ENCODE measurements at regions not wholly inside any gene's neighbourhood (a gene's known extent, or its start where the extent isn't known, plus 50 kb on each side); places are given as distances from the start of the nearest gene placed in this dataset.

- H2AFZ ChIP-seq (ENCODE audit: low read length), result no peak overlapping the region
- H2BK15ac ChIP-seq (ENCODE audit: low read depth, low read length), result no peak overlapping the region
- no peak overlapping the region for H3K56ac ChIP-seq (ENCODE audit: insufficient read length, low read depth, low read length)
- H2BK120ac ChIP-seq (ENCODE audit: low read depth, low read length, poor library complexity, severe bottlenecking), result no peak overlapping the region
- H3K18ac ChIP-seq (ENCODE audit: insufficient read length, low read depth, low read length), result no peak overlapping the region
- H3K36me3 Mint-ChIP-seq (ENCODE audit: insufficient read depth in 1 of 3, low read depth in 3 of 3), result no peaks in the 10 kb centered on the region; a peak in 1 of 7 replicates
- no peaks in the 10 kb centered on the region for H3K79me2 ChIP-seq (ENCODE audit: insufficient read depth, low read length)
- no peak overlapping the region for H2BK5ac ChIP-seq (ENCODE audit: insufficient read length, low read length)
- TF ChIP-seq CTCF (conservative IDR thresholded peaks at IDR 0.05), result no peak
- H3K4me2 ChIP-seq (ENCODE audit: insufficient read depth, insufficient read length, low read length), result no peak overlapping the region
- no peak overlapping the region for H3K9ac ChIP-seq (ENCODE audit: extremely low read depth, insufficient read length, low read length)
- no peak overlapping the region for H4K91ac ChIP-seq (ENCODE audit: insufficient read length, low read depth, low read length)
- H3K27ac ChIP-seq (ENCODE audit: insufficient read length, low read depth, low read length), result no peak overlapping the region
- no peak overlapping the region for H2BK20ac ChIP-seq (ENCODE audit: low read depth, low read length, poor library complexity, severe bottlenecking)
- H3K9me3 ChIP-seq (ENCODE audit: control insufficient read depth, low read depth, low read length), result no peaks in the 10 kb centered on the region
- H3K4me1 ChIP-seq (ENCODE audit: insufficient read depth, low read length), result no peaks in the 10 kb centered on the region
- H3K4me3 Mint-ChIP-seq, result peak overlapping the region in 1 of 2 experiments; percentile 8; a peak in 1 of 5 replicates
- no peak overlapping the region for H3K14ac ChIP-seq (ENCODE audit: insufficient read depth, low read length)
- peak overlapping the region in 1 of 3 experiments; percentile 11; a peak in 1 of 7 replicates for H3K27ac Mint-ChIP-seq
- no peak overlapping the region for H4K8ac ChIP-seq (replicated peaks; ENCODE audit: insufficient read length, low read depth, low read length)
- H3K9me3 Mint-ChIP-seq, result no peaks in the 10 kb centered on the region
- H2BK12ac ChIP-seq (ENCODE audit: insufficient read length, low read depth, low read length), result no peak overlapping the region
- peaks cover 43% of the 10 kb centered on the region for H3K27me3 Mint-ChIP-seq (ENCODE audit: low read depth)
- H3K27me3 ChIP-seq (ENCODE audit: insufficient read depth, low read length), result no peaks in the 10 kb centered on the region; the same call in 1 of the 2 replicates
- WGBS (ENCODE audit: extremely low coverage, insufficient read length, low lambda C conversion rate), result no CpG with 5 or more reads among the region's 8 CpGs
- H2AK5ac ChIP-seq (ENCODE audit: insufficient read length, low read length), result no peak overlapping the region
- no peaks in the 10 kb centered on the region for H3K23me2 ChIP-seq (ENCODE audit: insufficient read length, low read depth, low read length, poor library complexity, severe bottlenecking)
- no peaks in the 10 kb centered on the region for H4K20me1 ChIP-seq (ENCODE audit: control insufficient read depth, insufficient read depth, insufficient read length)
- H3K4me1 Mint-ChIP-seq, result peaks cover 24 to 25% of the 10 kb centered on the region in 2 experiments
- peak; percentile 25 for DNase-seq
- H3K4ac ChIP-seq (ENCODE audit: low read depth, low read length), result no peak overlapping the region
- no peak overlapping the region for H3K23ac ChIP-seq (ENCODE audit: insufficient read length, low read depth, low read length)
- H3T11ph ChIP-seq (ENCODE audit: low read length), result no peak overlapping the region
- no peak overlapping the region for H4K5ac ChIP-seq (ENCODE audit: insufficient read length, low read depth, low read length)
- no peaks in the 10 kb centered on the region for H3K79me1 ChIP-seq (ENCODE audit: insufficient read depth, low read depth, low read length, poor library complexity, severe bottlenecking)
Observed at GRCh38 chr2:831225-831536, 119.5 kb upstream of the SNTG2 start.

Measured in H9 (cell line).